22Rv1 (cell line): ENCODE measurements at regions not wholly inside any gene's neighbourhood (a gene's known extent, or its start where the extent isn't known, plus 50 kb on each side); places are given as distances from the start of the nearest gene placed in this dataset.
A peak's percentile ranks its signal among the peaks of the same experiment; 100 is the strongest.

Experiments used
- H3K27ac ChIP-seq: fragments of 450-650 bp; 2 replicates; pipeline ENCODE4 v1.5.1; 2017
- CTCF ChIP-seq: fragments of 450-650 bp; IDR thresholded peaks from 2 replicates; pipeline ENCODE4 v1.5.1; 2017; ENCODE audit warnings: mild to moderate bottlenecking
- ZFX ChIP-seq: fragments of 450-650 bp; IDR thresholded peaks from 2 replicates; pipeline ENCODE4 v1.6.1; 2017; ENCODE audit warnings: antibody characterized with exemption, borderline replicate concordance

- TF ChIP-seq ZFX (no peak), CTCF (no peak)
- H3K27ac ChIP-seq, result no peak overlapping the region
Measured at GRCh38 chr16:63301349-63301748, 1265.1 kb upstream of the CDH8 start.

DNA sequence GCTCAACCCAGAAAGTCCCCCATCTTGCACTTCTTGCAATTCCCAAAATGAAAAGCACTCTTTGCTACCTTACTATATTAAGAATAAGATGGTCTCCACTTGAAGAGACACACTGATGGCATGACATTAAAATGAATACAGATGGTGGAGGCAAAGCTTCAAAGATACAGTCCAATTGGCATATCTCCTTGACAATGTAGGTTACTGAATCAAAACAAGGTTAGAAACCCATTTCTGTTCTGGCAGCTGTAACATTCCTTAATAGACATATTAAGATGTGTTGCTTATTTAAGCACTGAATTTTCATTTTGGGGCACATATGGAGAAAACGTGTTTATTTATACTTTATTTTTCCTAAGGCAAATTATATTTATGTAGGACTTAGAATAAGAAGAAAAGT, 1262.8 kb upstream of the CDH8 start:
- TF ChIP-seq CTCF (no peak), ZFX (no peak)
- no peak overlapping the region for H3K27ac ChIP-seq

DNA sequence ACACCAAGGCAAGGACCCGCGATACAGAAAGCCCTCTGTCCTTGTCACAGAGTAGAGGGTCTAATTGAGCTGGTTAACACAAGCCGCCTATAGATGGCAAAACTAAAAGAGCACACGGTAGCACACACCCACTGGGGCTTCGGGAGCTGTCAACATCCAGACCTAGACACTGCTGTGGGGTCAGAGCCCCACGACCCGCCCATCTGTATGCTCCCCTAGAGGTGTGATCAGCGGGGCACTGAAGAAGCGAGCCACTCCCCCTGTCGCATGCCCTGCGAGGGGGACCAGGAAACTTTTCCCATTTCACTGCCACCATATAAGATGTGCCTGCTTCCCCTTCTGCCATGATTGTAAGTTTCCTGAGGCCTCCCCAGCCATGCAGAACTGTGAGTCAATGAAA, 1255.8 kb upstream of the CDH8 start:
- H3K27ac ChIP-seq, result no peak overlapping the region
- no peak for TF ChIP-seq ZFX
- TF ChIP-seq CTCF, result no peak

DNA sequence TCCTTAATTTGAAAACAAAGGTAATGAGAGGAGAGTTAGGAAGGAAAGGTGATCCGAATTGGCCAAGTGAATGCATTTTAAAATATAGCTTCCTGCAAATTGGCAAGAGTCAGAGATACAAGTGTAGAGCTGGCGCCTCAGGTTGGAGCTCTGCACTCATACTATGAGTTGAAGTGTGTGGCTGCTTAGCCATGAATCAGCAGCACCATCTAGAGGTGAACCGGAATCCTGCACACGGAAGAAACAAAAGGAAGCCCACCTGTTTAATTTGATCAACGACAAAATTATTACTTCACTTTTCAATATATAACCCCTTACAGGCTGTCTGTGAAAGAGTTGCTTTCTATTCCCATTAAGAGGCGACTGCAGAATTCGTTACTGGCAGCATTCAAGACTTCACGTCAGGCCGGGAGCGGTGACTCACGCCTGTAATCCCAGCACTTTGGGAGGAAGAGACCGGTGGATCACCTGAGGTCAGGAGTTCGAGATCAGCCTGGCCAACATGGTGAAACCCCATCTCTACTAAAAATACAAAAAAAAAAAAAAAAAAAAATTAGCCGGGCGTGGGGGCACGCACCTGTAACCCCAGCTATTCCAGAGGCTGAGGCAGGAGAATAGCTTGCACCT, 1253.7 kb upstream of the CDH8 start:
- no peak overlapping the region for H3K27ac ChIP-seq
- TF ChIP-seq CTCF (peak; percentile 92), ZFX (no peak)

DNA sequence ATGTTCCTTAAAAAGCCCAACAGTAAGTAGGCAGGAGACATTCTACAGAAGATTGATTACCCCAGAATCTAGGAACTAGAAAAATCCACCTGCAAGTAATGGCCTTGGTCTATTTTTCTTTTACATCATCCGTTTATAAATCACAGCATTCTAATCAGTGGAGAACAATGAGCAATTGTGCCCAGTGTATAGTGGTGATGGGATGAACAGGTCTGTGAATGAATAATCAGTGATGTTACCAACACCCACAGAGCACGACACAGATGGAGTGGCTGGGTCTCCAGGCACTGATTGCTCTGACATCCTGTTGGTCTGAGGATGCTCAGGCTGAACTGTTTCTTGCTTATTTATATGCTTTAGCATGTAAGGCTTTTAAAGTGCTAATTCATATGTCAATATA, 1251.2 kb upstream of the CDH8 start:
- TF ChIP-seq ZFX, result no peak
- TF ChIP-seq CTCF, result no peak
- no peak overlapping the region for H3K27ac ChIP-seq

GRCh38 chr16:63283721-63284120, 1247.5 kb upstream of the CDH8 start:
- TF ChIP-seq ZFX (no peak), CTCF (no peak)
- H3K27ac ChIP-seq, result no peak overlapping the region

- TF ChIP-seq ZFX, result no peak
- no peak for TF ChIP-seq CTCF
Measured at GRCh38 chr16:63244631-63245030, 1208.4 kb upstream of the CDH8 start.

More at GRCh38 chr16:63244631-63245030, 1208.4 kb upstream of the CDH8 start:
- H3K27ac ChIP-seq, result no peak overlapping the region
